ENCODE measurements at regions not wholly inside any gene's neighbourhood (a gene's known extent, or its start where the extent isn't known, plus 50 kb on each side); places are given as distances from the start of the nearest gene placed in this dataset.
"Not testable (repeated sequence)": the region's sequence is repeated elsewhere in the genome, so short reads cannot be mapped to it uniquely, and the experiment has no call there.

GRCh38 chr19:27843861-27844260 lies 1369.1 kb downstream of the UQCRFS1 start:
- DNase-seq, result no peak

- no peak for DNase-seq
Measured at GRCh38 chr19:27833031-27833430, 1379.9 kb downstream of the UQCRFS1 start.

- no peak for DNase-seq
Measured at GRCh38 chr19:27828829-27829228, 1384.1 kb downstream of the UQCRFS1 start.

GRCh38 chr19:27824108-27824507 lies 1388.8 kb downstream of the UQCRFS1 start:
- no peak for DNase-seq

GRCh38 chr19:27822336-27822735 lies 1390.6 kb downstream of the UQCRFS1 start:
- DNase-seq, result no peak

- no peak for DNase-seq
Measured at GRCh38 chr19:27821418-27822018, 1391.4 kb downstream of the UQCRFS1 start.

GRCh38 chr19:27815985-27816384 lies 1397.0 kb downstream of the UQCRFS1 start:
- DNase-seq, result no peak

- not testable (repeated sequence) for DNase-seq
Measured at GRCh38 chr19:27814834-27815233, 1398.1 kb downstream of the UQCRFS1 start.

- not testable (repeated sequence) for DNase-seq
Measured at GRCh38 chr19:27814274-27814673, 1398.7 kb downstream of the UQCRFS1 start.

- DNase-seq, result no peak
Measured at GRCh38 chr19:27806471-27807070, 1406.4 kb downstream of the UQCRFS1 start.

- no peak for DNase-seq
Measured at GRCh38 chr19:27805848-27806247, 1407.1 kb downstream of the UQCRFS1 start.

- DNase-seq, result not testable (repeated sequence)
Measured at GRCh38 chr19:27802293-27802692, 1410.7 kb downstream of the UQCRFS1 start.

GRCh38 chr19:27796540-27796939 lies 1416.4 kb downstream of the UQCRFS1 start:
- no peak for DNase-seq

- DNase-seq, result no peak
Measured at GRCh38 chr19:27796073-27796472, 1416.9 kb downstream of the UQCRFS1 start.

- DNase-seq, result no peak
Measured at GRCh38 chr19:27795369-27795768, 1417.6 kb downstream of the UQCRFS1 start.

- DNase-seq, result no peak
Measured at GRCh38 chr19:27794494-27795042, 1418.4 kb downstream of the UQCRFS1 start.

GRCh38 chr19:27793644-27794493 lies 1419.1 kb downstream of the UQCRFS1 start:
- DNase-seq, result peak; percentile 89 to 95

- DNase-seq, result peak; percentile 74 to 97
Measured at GRCh38 chr19:27793128-27793643, 1419.8 kb downstream of the UQCRFS1 start.

- no peak for DNase-seq
Measured at GRCh38 chr19:27792576-27793127, 1420.3 kb downstream of the UQCRFS1 start.

- no peak for DNase-seq
Measured at GRCh38 chr19:27780367-27781075, 1432.4 kb downstream of the UQCRFS1 start.

GRCh38 chr19:27779954-27780353 lies 1433.0 kb downstream of the UQCRFS1 start:
- no peak for DNase-seq

GRCh38 chr19:27777726-27778125 lies 1435.2 kb downstream of the UQCRFS1 start:
- DNase-seq, result no peak
